GM12875 (cell line): ENCODE measurements at regions not wholly inside any gene's neighbourhood (a gene's known extent, or its start where the extent isn't known, plus 50 kb on each side); places are given as distances from the start of the nearest gene placed in this dataset.

ENCODE experiments used
- H3K4me3 ChIP-seq: one replicate; pipeline ENCODE4 v1.5.1; 2011; ENCODE audit warnings: low read depth, low read length, control low read depth
- TF ChIP-seq, protein P1 (sequence below): IDR thresholded peaks from 2 replicates; pipeline ENCODE4 v1.5.1; 2011; ENCODE audit warnings: low read depth, mild to moderate bottlenecking, control low read depth, inconsistent platforms, low read length, moderate library complexity, borderline replicate concordance; ENCODE audit not compliant: insufficient read depth

- H3K4me3 ChIP-seq = no peak overlapping the region
- TF ChIP-seq, protein P1, sequence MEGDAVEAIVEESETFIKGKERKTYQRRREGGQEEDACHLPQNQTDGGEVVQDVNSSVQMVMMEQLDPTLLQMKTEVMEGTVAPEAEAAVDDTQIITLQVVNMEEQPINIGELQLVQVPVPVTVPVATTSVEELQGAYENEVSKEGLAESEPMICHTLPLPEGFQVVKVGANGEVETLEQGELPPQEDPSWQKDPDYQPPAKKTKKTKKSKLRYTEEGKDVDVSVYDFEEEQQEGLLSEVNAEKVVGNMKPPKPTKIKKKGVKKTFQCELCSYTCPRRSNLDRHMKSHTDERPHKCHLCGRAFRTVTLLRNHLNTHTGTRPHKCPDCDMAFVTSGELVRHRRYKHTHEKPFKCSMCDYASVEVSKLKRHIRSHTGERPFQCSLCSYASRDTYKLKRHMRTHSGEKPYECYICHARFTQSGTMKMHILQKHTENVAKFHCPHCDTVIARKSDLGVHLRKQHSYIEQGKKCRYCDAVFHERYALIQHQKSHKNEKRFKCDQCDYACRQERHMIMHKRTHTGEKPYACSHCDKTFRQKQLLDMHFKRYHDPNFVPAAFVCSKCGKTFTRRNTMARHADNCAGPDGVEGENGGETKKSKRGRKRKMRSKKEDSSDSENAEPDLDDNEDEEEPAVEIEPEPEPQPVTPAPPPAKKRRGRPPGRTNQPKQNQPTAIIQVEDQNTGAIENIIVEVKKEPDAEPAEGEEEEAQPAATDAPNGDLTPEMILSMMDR = no peak
Measured at GRCh38 chrX:140944710-140945109, 57.7 kb upstream of the SPANXB1 start.

- H3K4me3 ChIP-seq = no peak overlapping the region
- TF ChIP-seq, protein P1 = no peak
Measured at GRCh38 chrX:140948827-140949226, 53.6 kb upstream of the SPANXB1 start.

- no peak overlapping the region for H3K4me3 ChIP-seq
- TF ChIP-seq, protein P1 = no peak
Measured at GRCh38 chrX:140949233-140949632, 53.2 kb upstream of the SPANXB1 start.
